H1 (cell line): ENCODE measurements at regions not wholly inside any gene's neighbourhood (a gene's known extent, or its start where the extent isn't known, plus 50 kb on each side); places are given as distances from the start of the nearest gene placed in this dataset.

Source experiments
- BACH1 ChIP-seq: IDR thresholded peaks from 2 replicates; pipeline ENCODE4 v1.6.1; 2012; ENCODE audit warnings: low read length, improper control_type of control experiment
- CHD1 ChIP-seq: IDR thresholded peaks from 2 replicates; pipeline ENCODE4 v1.6.1; 2012; ENCODE audit warnings: low read depth, low read length, improper control_type of control experiment
- CREB1 ChIP-seq: IDR thresholded peaks from 2 replicates; pipeline ENCODE4 v1.6.1; 2012; ENCODE audit warnings: inconsistent platforms
- CTBP2 ChIP-seq: IDR thresholded peaks from 2 replicates; pipeline ENCODE4 v1.7.0; 2011; ENCODE audit warnings: borderline replicate concordance, mild to moderate bottlenecking, moderate library complexity, mixed read lengths, low read length; ENCODE audit not compliant: insufficient read depth, insufficient read length
- HDAC2 ChIP-seq, 2 experiments: fragments of 300-600 bp in 1 of 2; sonication (generic) in 1 of 2; IDR thresholded peaks; 2 replicates each; pipeline ENCODE4 v1.6.1; 2011 to 2012; ENCODE audit warnings: low read depth in 2 of 2, low read length in 2 of 2, mild to moderate bottlenecking in 2 of 2, moderate library complexity in 2 of 2, borderline replicate concordance in 1 of 2, inconsistent platforms in 1 of 2
- KDM4A ChIP-seq: IDR thresholded peaks from one replicate; pipeline ENCODE4 v1.7.1; 2012; ENCODE audit warnings: low read depth, mild to moderate bottlenecking, moderate library complexity, low read length, inconsistent platforms; ENCODE audit not compliant: severe bottlenecking
- POLR2AphosphoS5 ChIP-seq: IDR thresholded peaks from 2 replicates; pipeline ENCODE4 v1.6.1; 2011; ENCODE audit warnings: low read depth, low read length
- RNF2 ChIP-seq: fragments of 200-900, 300-1000 bp; sonication (generic); IDR thresholded peaks from 2 replicates; pipeline ENCODE4 v1.7.1; 2016; ENCODE audit warnings: borderline replicate concordance, low read depth, mild to moderate bottlenecking, antibody characterized with exemption, low read length; ENCODE audit not compliant: poor library complexity, severe bottlenecking; ENCODE audit errors: missing control alignments
- SIRT6 ChIP-seq: IDR thresholded peaks from one replicate; pipeline ENCODE4 v1.7.1; 2012; ENCODE audit warnings: low read length, inconsistent platforms
- SP4 ChIP-seq: IDR thresholded peaks from 2 replicates; pipeline ENCODE4 v1.6.1; 2012; ENCODE audit warnings: low read length, inconsistent platforms
- TF ChIP-seq, protein P1 (sequence below): fragments of 300-600 bp; sonication (generic); IDR thresholded peaks from 2 replicates; pipeline ENCODE4 v1.7.1; 2012; ENCODE audit warnings: low read length, moderate library complexity, mild to moderate bottlenecking, inconsistent platforms; ENCODE audit not compliant: insufficient replicate concordance

GRCh38 chr13:80428349-80429096 lies 87.6 kb upstream of the SPRY2 start (continued):
- TF ChIP-seq, protein P1, sequence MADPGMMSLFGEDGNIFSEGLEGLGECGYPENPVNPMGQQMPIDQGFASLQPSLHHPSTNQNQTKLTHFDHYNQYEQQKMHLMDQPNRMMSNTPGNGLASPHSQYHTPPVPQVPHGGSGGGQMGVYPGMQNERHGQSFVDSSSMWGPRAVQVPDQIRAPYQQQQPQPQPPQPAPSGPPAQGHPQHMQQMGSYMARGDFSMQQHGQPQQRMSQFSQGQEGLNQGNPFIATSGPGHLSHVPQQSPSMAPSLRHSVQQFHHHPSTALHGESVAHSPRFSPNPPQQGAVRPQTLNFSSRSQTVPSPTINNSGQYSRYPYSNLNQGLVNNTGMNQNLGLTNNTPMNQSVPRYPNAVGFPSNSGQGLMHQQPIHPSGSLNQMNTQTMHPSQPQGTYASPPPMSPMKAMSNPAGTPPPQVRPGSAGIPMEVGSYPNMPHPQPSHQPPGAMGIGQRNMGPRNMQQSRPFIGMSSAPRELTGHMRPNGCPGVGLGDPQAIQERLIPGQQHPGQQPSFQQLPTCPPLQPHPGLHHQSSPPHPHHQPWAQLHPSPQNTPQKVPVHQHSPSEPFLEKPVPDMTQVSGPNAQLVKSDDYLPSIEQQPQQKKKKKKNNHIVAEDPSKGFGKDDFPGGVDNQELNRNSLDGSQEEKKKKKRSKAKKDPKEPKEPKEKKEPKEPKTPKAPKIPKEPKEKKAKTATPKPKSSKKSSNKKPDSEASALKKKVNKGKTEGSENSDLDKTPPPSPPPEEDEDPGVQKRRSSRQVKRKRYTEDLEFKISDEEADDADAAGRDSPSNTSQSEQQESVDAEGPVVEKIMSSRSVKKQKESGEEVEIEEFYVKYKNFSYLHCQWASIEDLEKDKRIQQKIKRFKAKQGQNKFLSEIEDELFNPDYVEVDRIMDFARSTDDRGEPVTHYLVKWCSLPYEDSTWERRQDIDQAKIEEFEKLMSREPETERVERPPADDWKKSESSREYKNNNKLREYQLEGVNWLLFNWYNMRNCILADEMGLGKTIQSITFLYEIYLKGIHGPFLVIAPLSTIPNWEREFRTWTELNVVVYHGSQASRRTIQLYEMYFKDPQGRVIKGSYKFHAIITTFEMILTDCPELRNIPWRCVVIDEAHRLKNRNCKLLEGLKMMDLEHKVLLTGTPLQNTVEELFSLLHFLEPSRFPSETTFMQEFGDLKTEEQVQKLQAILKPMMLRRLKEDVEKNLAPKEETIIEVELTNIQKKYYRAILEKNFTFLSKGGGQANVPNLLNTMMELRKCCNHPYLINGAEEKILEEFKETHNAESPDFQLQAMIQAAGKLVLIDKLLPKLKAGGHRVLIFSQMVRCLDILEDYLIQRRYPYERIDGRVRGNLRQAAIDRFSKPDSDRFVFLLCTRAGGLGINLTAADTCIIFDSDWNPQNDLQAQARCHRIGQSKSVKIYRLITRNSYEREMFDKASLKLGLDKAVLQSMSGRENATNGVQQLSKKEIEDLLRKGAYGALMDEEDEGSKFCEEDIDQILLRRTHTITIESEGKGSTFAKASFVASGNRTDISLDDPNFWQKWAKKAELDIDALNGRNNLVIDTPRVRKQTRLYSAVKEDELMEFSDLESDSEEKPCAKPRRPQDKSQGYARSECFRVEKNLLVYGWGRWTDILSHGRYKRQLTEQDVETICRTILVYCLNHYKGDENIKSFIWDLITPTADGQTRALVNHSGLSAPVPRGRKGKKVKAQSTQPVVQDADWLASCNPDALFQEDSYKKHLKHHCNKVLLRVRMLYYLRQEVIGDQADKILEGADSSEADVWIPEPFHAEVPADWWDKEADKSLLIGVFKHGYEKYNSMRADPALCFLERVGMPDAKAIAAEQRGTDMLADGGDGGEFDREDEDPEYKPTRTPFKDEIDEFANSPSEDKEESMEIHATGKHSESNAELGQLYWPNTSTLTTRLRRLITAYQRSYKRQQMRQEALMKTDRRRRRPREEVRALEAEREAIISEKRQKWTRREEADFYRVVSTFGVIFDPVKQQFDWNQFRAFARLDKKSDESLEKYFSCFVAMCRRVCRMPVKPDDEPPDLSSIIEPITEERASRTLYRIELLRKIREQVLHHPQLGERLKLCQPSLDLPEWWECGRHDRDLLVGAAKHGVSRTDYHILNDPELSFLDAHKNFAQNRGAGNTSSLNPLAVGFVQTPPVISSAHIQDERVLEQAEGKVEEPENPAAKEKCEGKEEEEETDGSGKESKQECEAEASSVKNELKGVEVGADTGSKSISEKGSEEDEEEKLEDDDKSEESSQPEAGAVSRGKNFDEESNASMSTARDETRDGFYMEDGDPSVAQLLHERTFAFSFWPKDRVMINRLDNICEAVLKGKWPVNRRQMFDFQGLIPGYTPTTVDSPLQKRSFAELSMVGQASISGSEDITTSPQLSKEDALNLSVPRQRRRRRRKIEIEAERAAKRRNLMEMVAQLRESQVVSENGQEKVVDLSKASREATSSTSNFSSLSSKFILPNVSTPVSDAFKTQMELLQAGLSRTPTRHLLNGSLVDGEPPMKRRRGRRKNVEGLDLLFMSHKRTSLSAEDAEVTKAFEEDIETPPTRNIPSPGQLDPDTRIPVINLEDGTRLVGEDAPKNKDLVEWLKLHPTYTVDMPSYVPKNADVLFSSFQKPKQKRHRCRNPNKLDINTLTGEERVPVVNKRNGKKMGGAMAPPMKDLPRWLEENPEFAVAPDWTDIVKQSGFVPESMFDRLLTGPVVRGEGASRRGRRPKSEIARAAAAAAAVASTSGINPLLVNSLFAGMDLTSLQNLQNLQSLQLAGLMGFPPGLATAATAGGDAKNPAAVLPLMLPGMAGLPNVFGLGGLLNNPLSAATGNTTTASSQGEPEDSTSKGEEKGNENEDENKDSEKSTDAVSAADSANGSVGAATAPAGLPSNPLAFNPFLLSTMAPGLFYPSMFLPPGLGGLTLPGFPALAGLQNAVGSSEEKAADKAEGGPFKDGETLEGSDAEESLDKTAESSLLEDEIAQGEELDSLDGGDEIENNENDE: no peak
- TF ChIP-seq CREB1: no peak
- no peak for TF ChIP-seq SIRT6
- no peak for TF ChIP-seq RNF2
- no peak for TF ChIP-seq CTBP2
- TF ChIP-seq BACH1: no peak
- TF ChIP-seq HDAC2 (IDR thresholded peaks at IDR 0.05; ENCODE audit: borderline replicate concordance in 1 of 2, low read depth in 2 of 2, low read length in 2 of 2): no peak
- no peak for TF ChIP-seq POLR2AphosphoS5
- TF ChIP-seq CHD1: no peak
- TF ChIP-seq KDM4A: no peak
- no peak for TF ChIP-seq SP4
